Suprapubic skin (tissue), 4 donors: ENCODE measurements at regions not wholly inside any gene's neighbourhood (a gene's known extent, or its start where the extent isn't known, plus 50 kb on each side); places are given as distances from the start of the nearest gene placed in this dataset.

ENCODE experiments used
- EP300 ChIP-seq: sonication (generic); formaldehyde crosslinking; IDR thresholded peaks from one replicate; pipeline ENCODE4 v1.6.1; 2017; ENCODE audit warnings: antibody characterized with exemption
- POLR2A ChIP-seq, 2 donors: fragments of 450-650 bp; IDR thresholded peaks; one replicate each; pipeline ENCODE4 v1.6.1; 2017; ENCODE audit warnings: antibody characterized with exemption in 2 of 2, mild to moderate bottlenecking in 2 of 2, moderate library complexity in 2 of 2
- POLR2AphosphoS5 ChIP-seq, 3 donors: sonication (generic); formaldehyde crosslinking; IDR thresholded peaks; one replicate each; pipeline ENCODE4 v1.6.1; 2017; ENCODE audit warnings: antibody characterized with exemption in 3 of 3
- TF ChIP-seq, protein P1 (sequence below), 2 donors: fragments of 200-600 bp in 1 of 2; fragments of 450-650 bp in 1 of 2; sonication (generic) in 1 of 2; IDR thresholded peaks; one replicate each; pipeline ENCODE4 v1.5.1; 2016 to 2019; ENCODE audit warnings: antibody characterized with exemption in 2 of 2, mild to moderate bottlenecking in 1 of 2, moderate library complexity in 1 of 2

DNA sequence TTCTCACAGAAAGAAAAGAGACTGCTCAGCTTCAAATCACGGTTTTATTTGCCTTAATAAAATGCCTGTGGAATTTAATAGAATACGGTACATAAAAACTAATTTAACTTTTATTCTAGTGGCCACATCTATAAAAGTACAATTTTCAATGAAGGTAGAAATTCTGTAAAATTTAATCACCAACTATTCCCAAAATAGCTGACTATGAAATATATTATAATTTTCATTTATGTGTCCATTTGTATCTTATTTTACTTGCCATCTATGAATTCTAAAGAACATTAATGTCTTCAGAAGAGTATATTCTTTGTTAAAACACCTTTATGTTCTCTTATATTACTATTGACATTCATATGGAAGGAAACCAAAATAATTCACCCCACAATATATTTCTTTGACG is 192.6 kb downstream of the BTBD3 start:
- TF ChIP-seq, protein P1, sequence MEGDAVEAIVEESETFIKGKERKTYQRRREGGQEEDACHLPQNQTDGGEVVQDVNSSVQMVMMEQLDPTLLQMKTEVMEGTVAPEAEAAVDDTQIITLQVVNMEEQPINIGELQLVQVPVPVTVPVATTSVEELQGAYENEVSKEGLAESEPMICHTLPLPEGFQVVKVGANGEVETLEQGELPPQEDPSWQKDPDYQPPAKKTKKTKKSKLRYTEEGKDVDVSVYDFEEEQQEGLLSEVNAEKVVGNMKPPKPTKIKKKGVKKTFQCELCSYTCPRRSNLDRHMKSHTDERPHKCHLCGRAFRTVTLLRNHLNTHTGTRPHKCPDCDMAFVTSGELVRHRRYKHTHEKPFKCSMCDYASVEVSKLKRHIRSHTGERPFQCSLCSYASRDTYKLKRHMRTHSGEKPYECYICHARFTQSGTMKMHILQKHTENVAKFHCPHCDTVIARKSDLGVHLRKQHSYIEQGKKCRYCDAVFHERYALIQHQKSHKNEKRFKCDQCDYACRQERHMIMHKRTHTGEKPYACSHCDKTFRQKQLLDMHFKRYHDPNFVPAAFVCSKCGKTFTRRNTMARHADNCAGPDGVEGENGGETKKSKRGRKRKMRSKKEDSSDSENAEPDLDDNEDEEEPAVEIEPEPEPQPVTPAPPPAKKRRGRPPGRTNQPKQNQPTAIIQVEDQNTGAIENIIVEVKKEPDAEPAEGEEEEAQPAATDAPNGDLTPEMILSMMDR (IDR thresholded peaks at IDR 0.05): no peak
- TF ChIP-seq POLR2AphosphoS5 (IDR thresholded peaks at IDR 0.05) (no peak), POLR2A (IDR thresholded peaks at IDR 0.05) (no peak), EP300 (no peak)
